ENCODE measurements at regions not wholly inside any gene's neighbourhood (a gene's known extent, or its start where the extent isn't known, plus 50 kb on each side); places are given as distances from the start of the nearest gene placed in this dataset.

DNA sequence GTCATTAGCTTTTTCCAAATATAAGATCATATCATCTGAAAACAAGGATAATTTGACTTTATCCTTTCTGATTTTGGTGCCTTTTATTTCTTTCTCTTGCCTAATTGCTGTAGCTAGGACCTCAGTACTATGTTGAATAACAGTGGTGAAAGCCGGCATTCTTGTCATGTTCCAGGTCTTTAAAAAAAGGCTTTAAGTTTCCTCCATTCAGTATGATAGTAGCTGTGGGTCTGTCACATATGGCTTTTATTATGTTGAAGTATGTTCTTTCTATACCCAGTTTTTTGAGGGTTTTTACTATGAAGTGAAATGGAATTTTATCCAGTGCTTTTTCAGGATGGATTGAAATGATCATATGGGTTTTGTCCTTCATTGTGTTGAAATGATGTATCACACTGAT lies 115.8 kb downstream of the DUSP10 start:
- H4K20me1 ChIP-seq = no peaks in the 10 kb centered on the region
- H3K4me2 ChIP-seq = no peak overlapping the region
- H3K4me1 ChIP-seq = no peaks in the 10 kb centered on the region
- no peaks in the 10 kb centered on the region for H3K9me3 ChIP-seq
- no peak overlapping the region for H3K9ac ChIP-seq
- TF ChIP-seq Cebpa-rat (IDR thresholded peaks at IDR 0.05) = no peak
- no peaks in the 10 kb centered on the region for H3K27me3 ChIP-seq
- H3K27ac ChIP-seq = no peak overlapping the region
- no peak overlapping the region for H3K4me3 ChIP-seq
- no peaks in the 10 kb centered on the region for H3K36me3 ChIP-seq

GRCh38 chr1:221630236-221630635 lies 111.7 kb downstream of the DUSP10 start:
- no peaks in the 10 kb centered on the region for H3K36me3 ChIP-seq
- no peak overlapping the region for H3K4me2 ChIP-seq
- no peak for TF ChIP-seq Cebpa-rat (IDR thresholded peaks at IDR 0.05)
- H3K27me3 ChIP-seq = no peaks in the 10 kb centered on the region
- no peak overlapping the region for H3K27ac ChIP-seq
- no peaks in the 10 kb centered on the region for H3K4me1 ChIP-seq
- H3K4me3 ChIP-seq = no peak overlapping the region
- H4K20me1 ChIP-seq = no peaks in the 10 kb centered on the region
- no peaks in the 10 kb centered on the region for H3K9me3 ChIP-seq
- no peak overlapping the region for H3K9ac ChIP-seq

DNA sequence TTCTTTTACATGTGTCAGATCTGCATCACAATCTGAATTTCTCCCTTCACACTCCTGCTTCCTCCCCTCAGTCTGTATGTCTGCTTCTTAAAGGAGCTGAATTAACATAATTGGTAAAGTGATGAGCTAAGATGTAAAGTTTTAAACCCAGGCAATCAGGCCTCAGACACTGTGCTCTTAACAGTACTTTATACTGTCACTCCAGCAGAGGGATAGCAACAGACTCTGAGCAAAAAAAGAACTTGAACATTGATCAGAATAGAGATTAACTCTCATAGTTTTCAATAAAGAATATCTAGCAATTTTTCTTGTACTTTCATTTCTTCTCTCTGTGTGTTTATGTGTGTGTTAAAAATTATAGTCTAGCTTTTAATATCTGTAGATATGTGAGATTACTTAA lies 110.3 kb downstream of the DUSP10 start:
- Histone ChIP-seq H3K4me2 (no peak overlapping the region), H3K36me3 (no peaks in the 10 kb centered on the region), H3K27ac (no peak overlapping the region), H3K27me3 (no peaks in the 10 kb centered on the region), H4K20me1 (no peaks in the 10 kb centered on the region), H3K4me3 (no peak overlapping the region), H3K9me3 (no peaks in the 10 kb centered on the region), H3K9ac (no peak overlapping the region), H3K4me1 (no peaks in the 10 kb centered on the region)
- TF ChIP-seq Cebpa-rat (IDR thresholded peaks at IDR 0.05) = no peak

DNA sequence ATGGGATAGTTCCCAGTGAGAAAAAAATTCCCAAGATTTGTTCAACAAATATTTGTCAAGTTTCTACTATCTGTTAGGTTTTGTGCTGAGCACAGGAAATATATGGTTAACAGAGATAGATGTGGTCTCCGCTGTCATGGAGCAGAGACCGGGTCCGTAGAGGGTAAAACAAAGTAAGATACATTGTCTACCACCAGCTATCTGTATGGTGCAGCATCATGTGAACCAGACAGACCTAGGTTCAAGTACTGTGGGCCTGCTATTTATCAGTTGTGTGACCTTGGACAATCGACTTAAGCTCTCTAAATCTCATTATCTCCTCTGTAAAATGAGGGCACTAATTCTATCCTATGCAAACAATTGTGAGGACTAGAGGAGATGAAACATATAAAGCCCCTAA lies 109.8 kb downstream of the DUSP10 start:
- no peak overlapping the region for H3K9ac ChIP-seq
- no peak overlapping the region for H3K4me2 ChIP-seq
- H3K4me1 ChIP-seq = no peaks in the 10 kb centered on the region
- no peaks in the 10 kb centered on the region for H3K9me3 ChIP-seq
- no peaks in the 10 kb centered on the region for H3K27me3 ChIP-seq
- no peaks in the 10 kb centered on the region for H3K36me3 ChIP-seq
- TF ChIP-seq Cebpa-rat (IDR thresholded peaks at IDR 0.05) = no peak
- no peaks in the 10 kb centered on the region for H4K20me1 ChIP-seq
- H3K27ac ChIP-seq = no peak overlapping the region
- no peak overlapping the region for H3K4me3 ChIP-seq

DNA sequence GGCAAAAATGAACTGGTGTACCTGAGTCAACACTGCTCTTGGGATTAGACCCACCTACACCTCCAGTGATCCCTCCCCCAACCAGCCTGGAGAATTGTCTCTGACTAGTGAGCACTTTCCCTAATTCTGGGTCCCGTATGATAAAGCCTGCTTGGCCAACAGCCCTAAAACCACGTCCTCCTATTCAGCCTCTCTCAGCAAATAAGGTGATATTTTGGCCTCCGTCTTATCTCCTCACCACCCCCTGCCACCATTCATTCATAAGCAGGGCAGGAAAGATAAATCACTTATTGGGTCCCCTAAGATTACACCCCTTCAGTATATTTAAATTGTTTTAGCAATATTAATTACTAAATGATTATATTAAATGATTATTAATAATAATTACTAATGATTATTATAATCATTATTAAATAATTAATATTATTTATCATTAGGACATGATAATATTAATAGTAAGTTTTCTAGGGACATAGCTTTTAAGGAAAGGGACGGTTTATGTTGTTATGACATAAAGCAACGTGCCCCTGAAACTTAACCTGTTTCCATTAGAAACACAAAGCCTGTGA lies 108.0 kb downstream of the DUSP10 start:
- no peak for TF ChIP-seq Cebpa-rat (IDR thresholded peaks at IDR 0.05)
- Histone ChIP-seq H4K20me1 (no peaks in the 10 kb centered on the region), H3K27ac (no peak overlapping the region)

GRCh38 chr1:221634606-221635005 lies 107.3 kb downstream of the DUSP10 start:
- H3K9me3 ChIP-seq = no peaks in the 10 kb centered on the region
- H4K20me1 ChIP-seq = no peaks in the 10 kb centered on the region
- H3K4me3 ChIP-seq = no peak overlapping the region

More for the DNA sequence above, 108.0 kb downstream of the DUSP10 start:
- no peak overlapping the region for H3K4me2 ChIP-seq
- no peak overlapping the region for H3K9ac ChIP-seq
- H3K27me3 ChIP-seq = no peaks in the 10 kb centered on the region
- H3K4me3 ChIP-seq = no peak overlapping the region
- no peaks in the 10 kb centered on the region for H3K9me3 ChIP-seq
- H3K4me1 ChIP-seq = no peaks in the 10 kb centered on the region
- H3K36me3 ChIP-seq = no peaks in the 10 kb centered on the region

DNA sequence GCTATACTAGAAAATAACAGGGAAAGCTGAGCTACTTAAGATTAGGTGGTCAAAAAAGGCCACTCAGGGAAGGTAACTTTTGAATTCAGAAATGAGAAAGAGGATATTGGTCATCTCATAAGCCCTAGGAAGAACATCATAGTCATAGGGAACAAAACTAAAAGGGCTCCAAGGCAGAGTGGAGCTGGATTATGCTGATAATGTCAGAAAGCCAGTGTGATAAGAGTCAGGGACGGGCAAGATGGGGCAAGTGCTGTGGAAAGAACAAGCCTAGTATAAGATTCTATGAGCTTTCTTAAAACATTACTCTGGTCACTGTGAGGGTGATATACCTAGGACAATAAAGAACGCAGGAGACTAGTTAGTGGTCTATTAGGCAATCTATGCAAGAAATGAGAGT lies 106.6 kb downstream of the DUSP10 start:
- Histone ChIP-seq H3K9ac (no peak overlapping the region), H3K36me3 (no peaks in the 10 kb centered on the region), H3K27me3 (no peaks in the 10 kb centered on the region), H3K27ac (no peak overlapping the region), H3K4me3 (no peak overlapping the region), H3K4me2 (no peak overlapping the region), H4K20me1 (no peaks in the 10 kb centered on the region), H3K9me3 (no peaks in the 10 kb centered on the region), H3K4me1 (no peaks in the 10 kb centered on the region)
- no peak for TF ChIP-seq Cebpa-rat (IDR thresholded peaks at IDR 0.05)

More at GRCh38 chr1:221634606-221635005, 107.3 kb downstream of the DUSP10 start:
- no peak for TF ChIP-seq Cebpa-rat (IDR thresholded peaks at IDR 0.05)
- Histone ChIP-seq H3K4me2 (no peak overlapping the region), H3K9ac (no peak overlapping the region), H3K27ac (no peak overlapping the region), H3K4me1 (no peaks in the 10 kb centered on the region), H3K36me3 (no peaks in the 10 kb centered on the region), H3K27me3 (no peaks in the 10 kb centered on the region)

- no peak for TF ChIP-seq Cebpa-rat (IDR thresholded peaks at IDR 0.05)
- no peaks in the 10 kb centered on the region for H3K36me3 ChIP-seq
These were observed 105.8 kb downstream of the DUSP10 start for GRCh38 chr1:221636096-221636495.

GRCh38 chr1:221636967-221637366 lies 104.9 kb downstream of the DUSP10 start:
- Histone ChIP-seq H3K4me3 (no peak overlapping the region), H3K4me2 (no peak overlapping the region), H3K36me3 (no peaks in the 10 kb centered on the region), H3K27me3 (no peaks in the 10 kb centered on the region), H4K20me1 (no peaks in the 10 kb centered on the region), H3K9me3 (no peaks in the 10 kb centered on the region), H3K9ac (no peak overlapping the region), H3K27ac (no peak overlapping the region), H3K4me1 (no peaks in the 10 kb centered on the region)
- no peak for TF ChIP-seq Cebpa-rat (IDR thresholded peaks at IDR 0.05)

More at GRCh38 chr1:221636096-221636495, 105.8 kb downstream of the DUSP10 start:
- no peaks in the 10 kb centered on the region for H3K27me3 ChIP-seq
- no peak overlapping the region for H3K4me3 ChIP-seq
- H3K4me2 ChIP-seq = no peak overlapping the region
- H3K4me1 ChIP-seq = no peaks in the 10 kb centered on the region
- H3K9ac ChIP-seq = no peak overlapping the region
- no peaks in the 10 kb centered on the region for H4K20me1 ChIP-seq
- no peaks in the 10 kb centered on the region for H3K9me3 ChIP-seq
- no peak overlapping the region for H3K27ac ChIP-seq

GRCh38 chr1:221637641-221638041 lies 104.2 kb downstream of the DUSP10 start:
- Histone ChIP-seq H3K4me1 (no peaks in the 10 kb centered on the region), H3K4me2 (no peak overlapping the region), H3K27me3 (no peaks in the 10 kb centered on the region), H3K9ac (no peak overlapping the region), H3K4me3 (no peak overlapping the region), H3K36me3 (no peaks in the 10 kb centered on the region), H3K9me3 (no peaks in the 10 kb centered on the region), H3K27ac (no peak overlapping the region), H4K20me1 (no peaks in the 10 kb centered on the region)
- no peak for TF ChIP-seq Cebpa-rat (IDR thresholded peaks at IDR 0.05)

DNA sequence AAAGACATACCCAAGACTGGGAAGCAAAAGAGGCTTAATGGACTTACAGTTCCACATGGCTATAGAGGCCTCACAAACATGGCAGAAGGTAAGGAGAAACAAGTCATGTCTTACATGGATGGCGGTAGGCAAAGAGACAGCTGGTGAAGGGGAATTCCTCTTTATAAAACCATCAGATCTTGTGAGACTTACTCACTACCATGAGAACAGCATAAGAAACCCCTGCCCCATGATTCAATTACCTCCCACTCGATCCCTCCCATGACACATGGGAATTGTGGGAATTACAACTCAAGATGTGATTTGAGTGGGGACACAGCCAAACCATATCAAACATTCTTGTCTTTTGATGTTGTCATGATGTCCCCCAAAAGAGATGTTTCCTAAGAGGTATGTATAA lies 103.3 kb downstream of the DUSP10 start:
- no peak overlapping the region for H3K4me3 ChIP-seq
- TF ChIP-seq Cebpa-rat (IDR thresholded peaks at IDR 0.05) = no peak
- no peaks in the 10 kb centered on the region for H3K9me3 ChIP-seq
- H3K36me3 ChIP-seq = no peaks in the 10 kb centered on the region
- no peaks in the 10 kb centered on the region for H4K20me1 ChIP-seq
- no peak overlapping the region for H3K4me2 ChIP-seq
- no peak overlapping the region for H3K9ac ChIP-seq
- H3K27ac ChIP-seq = no peak overlapping the region
- no peaks in the 10 kb centered on the region for H3K4me1 ChIP-seq
- H3K27me3 ChIP-seq = no peaks in the 10 kb centered on the region

All from BLaER1 (cell line).